NCI-H187 treated with DMSO at 0.1 percent for 48 hours (cell line): ENCODE measurements at regions not wholly inside any gene's neighbourhood (a gene's known extent, or its start where the extent isn't known, plus 50 kb on each side); places are given as distances from the start of the nearest gene placed in this dataset.
"Not testable (repeated sequence)": the region's sequence is repeated elsewhere in the genome, so short reads cannot be mapped to it uniquely, and the experiment has no call there.

Source experiments
- DNase-seq: peaks from one replicate; lab custom pipeline; 2025; lab: John Stamatoyannopoulos, UW

DNA sequence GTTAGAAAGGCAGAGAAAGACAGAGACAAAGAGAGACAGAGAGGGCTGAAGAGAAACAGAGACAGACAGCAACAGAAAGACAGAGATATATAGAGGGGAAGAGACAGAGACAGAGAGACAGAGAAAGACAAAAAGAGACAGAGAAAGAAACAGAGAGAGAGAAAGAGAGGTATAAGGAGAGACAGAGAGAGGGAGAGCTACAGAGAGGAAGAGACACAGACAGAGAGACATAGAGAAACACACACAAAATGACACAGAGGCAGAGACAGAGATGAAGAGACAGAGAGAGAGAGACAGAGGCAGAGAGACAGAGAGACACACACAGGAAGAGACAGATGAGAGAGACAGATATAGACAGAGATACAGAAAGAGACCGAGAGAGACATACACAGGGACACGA, 168.6 kb downstream of the TMEM121 start:
- no peak for DNase-seq

DNA sequence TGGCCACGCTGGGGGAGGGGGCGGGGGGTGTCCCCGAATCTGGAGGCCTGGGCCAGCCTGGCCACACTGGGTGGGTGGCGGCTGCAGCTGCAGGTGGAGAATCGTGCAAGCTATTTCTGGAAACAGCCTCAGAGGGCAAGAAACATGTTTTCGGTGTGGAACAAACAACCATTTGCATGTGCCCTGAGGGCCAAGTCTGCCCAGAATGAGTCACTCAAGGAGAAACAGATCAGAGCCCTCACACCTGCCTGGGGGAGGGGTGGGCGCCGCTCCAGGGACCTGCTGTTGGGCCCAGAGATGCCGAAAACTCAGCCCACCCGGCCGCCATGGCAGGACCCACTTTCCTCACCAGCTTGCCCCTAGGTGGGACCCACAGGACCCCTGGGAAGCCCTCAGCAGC, 170.0 kb downstream of the TMEM121 start:
- not testable (repeated sequence) for DNase-seq

DNA sequence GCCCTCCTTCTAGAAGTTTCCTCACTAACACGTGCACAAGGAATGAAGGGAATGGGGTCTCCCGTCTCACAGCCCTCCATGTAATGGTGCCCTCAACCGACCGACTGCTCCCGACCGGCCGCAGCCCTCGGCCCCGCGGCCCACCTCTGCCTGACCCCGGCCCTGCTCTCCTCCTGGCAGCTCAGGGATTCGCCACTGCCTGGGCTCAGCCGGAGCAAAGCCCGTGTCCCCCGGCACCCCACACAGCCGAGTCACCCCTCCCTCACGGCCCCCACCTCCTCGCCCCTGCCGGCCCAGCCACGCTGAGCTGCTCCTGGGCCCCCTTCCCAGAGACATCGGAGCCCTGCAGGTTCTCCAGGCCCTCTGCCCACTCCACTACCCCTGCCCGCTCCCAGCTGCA, 171.0 kb downstream of the TMEM121 start:
- not testable (repeated sequence) for DNase-seq

DNA sequence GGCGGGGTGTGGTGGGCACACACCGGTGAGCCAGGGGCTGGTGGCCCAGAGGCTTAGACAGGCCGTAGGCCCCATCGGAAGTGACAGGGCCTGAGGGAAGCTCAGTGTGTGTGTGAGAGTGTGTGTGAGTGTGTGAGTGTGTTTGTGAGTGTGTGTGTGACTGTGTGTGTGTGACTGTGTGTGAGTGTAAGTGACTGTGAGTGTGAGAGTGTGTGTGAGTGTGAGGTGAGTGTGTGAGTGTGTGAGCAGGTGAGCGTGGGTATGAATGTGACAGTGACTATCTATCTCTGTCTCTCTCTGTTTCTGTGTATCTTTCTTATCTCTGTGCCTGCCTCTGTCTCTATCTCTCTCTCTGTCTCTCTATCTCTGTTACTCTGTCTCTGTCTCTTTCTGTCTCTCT, 171.6 kb downstream of the TMEM121 start:
- not testable (repeated sequence) for DNase-seq

DNA sequence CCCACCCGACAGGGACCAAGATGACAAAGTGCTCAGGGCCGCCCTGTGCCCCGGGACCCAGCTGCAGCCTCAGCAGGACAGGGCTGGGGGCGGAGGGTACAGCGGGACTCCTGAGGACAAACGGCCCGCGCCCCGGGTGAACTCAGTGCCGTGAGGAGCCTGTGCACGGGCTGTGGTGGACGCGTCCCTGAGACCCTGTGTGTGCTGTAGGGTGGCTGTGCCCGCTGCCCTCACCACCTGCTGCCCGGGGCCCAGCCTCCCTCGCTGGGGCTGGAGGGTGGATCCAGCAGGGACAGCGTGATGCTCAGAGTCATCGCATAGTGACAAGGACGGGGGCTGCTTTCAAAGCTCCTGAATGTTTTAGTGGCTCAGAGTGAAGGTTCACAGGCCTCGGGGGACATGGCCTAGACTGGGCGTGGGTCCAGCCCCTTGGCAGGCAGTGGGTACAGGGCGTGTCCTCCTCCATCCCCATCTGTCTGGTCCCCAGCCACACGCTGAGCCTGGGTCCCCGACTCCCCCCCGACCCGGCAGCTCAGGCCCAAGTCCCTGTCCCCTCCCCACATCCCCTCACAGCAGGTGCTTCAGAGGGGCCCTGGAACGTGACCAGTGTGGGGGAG, 172.7 kb downstream of the TMEM121 start:
- not testable (repeated sequence) for DNase-seq

DNA sequence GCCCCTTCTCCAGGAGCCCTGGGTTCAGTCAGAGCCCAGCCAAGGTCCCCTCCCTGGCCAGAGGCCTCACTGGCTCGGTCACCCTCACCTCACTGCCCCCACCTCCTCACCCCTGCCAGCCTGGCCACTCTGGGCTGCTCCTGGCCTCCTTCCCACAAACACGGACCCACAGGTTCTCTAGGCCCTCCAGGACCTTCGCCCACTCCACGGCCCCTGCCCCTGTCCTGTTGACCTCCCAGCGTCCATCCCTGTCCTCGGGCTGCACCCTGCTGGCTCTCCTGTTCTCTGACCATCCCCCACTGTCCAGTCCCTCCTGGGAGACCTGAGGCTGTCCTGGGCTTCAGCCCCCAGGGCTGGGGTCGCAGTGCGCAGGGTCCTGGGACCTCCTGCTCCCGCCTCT, 173.3 kb downstream of the TMEM121 start:
- DNase-seq: not testable (repeated sequence)

DNA sequence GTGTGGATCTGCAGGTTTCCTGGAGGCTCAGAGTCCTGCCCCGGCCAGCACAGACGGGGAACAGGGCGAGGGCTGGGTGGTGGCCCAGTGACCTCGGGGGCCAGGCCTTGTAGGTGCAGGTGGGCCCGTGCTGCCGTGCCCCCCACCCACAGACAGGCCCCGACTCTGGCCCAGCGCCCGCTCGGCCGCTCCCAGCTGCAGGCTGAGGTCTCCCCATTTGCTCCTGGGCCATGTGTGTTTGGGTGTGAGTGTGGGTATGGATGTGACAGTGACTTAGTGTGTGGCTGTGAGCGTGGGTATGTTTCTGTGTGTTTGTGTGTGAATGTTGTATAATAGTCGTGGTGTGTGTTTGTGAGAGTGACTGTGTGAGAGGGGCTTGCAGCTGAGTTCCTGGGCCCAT, 173.8 kb downstream of the TMEM121 start:
- not testable (repeated sequence) for DNase-seq

DNA sequence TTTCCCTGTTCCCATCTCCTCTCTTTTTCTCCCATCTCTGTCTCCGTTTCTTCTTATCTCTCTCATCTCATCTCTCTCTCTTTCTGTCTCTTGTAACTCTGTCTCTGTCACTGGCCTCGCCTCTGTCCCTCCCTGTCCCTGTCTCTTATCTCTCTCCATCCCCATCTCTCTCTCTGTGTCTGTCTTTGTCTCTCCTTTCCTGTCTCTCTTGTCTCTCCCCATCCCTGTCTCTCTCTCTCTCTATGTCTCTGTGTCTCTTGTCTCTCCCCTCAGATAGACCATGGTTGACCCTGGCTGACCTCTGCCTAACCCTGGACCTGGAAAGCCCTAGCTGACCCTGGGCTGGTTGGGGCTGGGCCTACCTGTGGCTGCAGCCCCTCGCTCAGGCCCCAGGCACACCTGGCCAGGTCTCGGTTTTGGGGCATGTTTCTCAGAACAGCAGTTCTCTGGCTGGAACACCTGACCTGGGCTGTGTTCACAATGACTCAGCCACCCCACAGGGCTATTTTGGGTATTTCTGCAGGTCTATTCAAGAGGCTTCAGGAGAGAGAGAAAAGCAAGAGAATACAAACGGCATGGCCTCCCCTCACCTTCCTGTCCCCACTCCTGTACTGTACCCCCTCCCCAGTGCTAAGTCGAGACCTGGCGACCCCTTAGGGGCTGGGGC, 174.4 kb downstream of the TMEM121 start:
- no peak for DNase-seq

DNA sequence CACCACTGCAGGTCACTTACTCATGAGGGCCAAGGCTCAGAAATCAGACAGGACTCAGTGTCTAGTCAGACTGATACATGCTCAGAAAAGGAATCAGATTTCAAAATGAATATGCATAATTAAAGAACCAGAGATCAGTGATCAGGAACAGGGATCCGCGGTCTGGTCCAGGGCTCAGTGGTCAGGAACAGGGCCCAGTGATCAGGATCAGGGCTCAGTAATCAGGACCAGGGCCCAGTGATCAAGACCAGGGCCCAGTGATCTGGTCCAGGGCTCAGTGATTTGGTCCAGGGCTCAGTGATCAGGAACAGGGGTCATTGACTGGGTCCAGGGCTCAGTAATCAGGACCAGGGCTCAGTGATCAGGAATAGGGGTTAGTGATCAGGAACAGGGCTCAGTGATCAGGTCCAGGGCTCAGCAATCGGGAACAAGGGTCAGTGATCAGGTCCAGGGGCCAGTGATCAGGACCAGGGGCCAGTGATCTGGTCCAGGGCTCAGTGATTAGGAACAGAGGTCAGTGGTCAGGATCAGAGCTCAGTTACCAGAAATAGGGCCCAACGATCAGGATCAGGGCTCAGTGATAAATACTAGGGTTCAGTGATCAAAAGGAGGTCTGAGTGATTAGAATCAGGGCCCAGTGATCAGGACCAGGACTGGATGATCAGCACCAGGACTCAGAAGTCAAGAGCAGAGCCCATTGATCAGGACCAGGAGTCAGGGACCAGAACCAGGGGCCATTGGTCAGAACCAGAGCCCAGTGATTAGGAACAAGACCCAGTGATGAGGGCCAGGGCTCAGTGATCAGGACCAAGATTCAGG, 175.3 kb downstream of the TMEM121 start:
- DNase-seq: no peak

DNA sequence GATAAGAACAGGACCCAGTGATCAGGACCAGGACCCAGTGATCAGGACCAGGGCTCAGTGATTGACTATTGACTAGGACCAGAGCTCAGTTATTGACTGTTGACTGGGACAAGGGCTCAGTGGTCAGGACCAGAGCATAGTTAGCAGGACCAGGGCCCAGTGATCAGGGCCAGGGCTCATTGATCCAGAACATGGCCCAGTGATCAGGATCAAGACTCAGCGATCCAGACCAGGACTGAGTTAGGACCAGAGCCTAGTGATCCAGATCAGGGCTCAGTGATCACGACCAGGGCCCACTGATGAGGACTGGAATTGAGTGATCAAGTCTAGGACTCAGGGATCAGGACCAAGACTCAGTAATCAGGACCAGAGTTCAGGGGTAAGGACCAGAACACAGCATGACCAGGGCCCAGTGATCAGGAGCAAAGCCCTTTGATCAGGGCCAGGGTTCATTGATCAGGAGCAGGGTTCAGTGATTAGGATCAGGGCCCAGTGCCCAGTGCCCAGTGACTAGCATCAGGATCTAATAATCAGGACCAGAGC, 176.0 kb downstream of the TMEM121 start:
- DNase-seq: no peak

DNA sequence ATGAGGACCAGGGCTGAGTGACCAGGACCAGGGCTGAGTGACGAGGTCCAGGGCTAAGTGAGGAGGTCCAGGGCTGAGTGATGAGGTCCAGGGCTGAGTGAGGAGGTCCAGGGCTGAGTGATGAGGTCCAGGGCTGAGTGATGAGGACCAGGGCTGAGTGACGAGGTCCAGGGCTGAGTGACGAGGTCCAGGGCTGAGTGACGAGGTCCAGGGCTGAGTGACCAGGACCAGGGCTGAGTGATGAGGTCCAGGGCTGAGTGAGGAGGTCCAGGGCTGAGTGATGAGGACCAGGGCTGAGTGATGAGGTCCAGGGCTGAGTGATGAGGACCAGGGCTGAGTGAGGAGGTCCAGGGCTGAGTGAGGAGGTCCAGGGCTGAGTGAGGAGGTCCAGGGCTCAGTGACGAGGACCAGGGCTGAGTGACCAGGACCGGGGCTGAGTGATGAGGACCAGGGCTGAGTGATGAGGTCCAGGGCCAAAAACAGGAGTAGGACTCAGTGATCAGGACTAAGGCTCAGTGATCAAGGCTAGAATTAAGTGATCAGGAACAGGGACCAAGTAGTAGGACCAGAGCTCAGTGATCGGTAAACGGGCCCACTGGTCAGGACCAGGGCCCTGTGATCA, 176.8 kb downstream of the TMEM121 start:
- not testable (repeated sequence) for DNase-seq

DNA sequence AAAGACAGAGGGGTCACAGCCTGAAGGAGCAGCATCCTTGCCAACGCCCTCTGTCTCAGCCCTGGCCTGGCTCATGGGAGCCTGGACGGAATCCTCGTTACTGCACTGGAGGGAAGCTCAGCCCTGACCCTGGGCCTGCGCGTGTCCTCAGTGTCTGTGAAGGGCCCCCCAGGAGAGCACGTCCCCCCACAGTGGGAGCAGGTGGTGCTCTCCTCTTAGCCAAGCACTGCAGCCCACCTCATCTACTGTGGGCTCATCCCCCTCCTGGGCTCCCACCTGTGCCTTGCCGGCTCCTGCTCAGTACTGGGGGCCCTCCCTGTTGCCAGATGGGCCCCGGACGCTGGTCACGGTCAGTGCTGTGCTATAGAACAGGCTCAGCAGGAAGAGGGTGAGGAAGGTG, 177.7 kb downstream of the TMEM121 start:
- DNase-seq: not testable (repeated sequence)

DNA sequence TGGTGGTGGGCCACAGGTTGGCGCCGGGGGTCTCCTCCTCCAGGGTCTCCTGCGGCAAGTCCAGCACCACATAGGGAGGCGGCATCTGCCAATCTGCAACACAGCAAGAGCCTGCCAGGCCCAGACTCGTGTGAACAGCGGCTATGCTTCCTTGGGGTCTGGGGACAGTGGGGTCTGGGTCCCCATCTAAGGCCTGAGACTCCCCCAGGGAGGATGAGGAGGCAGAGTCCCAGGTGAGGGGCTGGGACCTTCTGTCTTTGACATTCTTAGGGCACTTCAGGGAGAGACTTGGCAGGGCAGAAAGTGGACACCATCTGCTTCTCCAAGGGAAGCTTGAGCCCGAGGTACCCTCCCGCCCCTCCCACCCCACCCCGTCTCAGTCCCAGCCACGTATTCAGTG, 178.1 kb downstream of the TMEM121 start:
- DNase-seq: not testable (repeated sequence)

DNA sequence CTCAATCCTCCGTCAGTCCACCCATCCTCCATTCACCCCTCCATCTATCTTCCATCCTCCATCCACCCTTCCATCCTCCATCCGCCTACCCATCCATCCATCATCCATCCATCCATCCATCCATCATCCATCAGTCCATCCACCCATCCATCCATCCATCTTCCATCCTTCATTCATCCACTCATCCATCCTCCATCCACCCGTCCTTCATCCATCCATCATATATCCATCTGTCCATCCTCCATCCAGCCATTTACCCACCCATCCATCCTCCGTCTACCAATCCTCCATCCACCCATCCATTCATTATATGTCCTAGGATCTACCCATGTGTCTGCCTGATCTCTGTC, 179.1 kb downstream of the TMEM121 start:
- not testable (repeated sequence) for DNase-seq

DNA sequence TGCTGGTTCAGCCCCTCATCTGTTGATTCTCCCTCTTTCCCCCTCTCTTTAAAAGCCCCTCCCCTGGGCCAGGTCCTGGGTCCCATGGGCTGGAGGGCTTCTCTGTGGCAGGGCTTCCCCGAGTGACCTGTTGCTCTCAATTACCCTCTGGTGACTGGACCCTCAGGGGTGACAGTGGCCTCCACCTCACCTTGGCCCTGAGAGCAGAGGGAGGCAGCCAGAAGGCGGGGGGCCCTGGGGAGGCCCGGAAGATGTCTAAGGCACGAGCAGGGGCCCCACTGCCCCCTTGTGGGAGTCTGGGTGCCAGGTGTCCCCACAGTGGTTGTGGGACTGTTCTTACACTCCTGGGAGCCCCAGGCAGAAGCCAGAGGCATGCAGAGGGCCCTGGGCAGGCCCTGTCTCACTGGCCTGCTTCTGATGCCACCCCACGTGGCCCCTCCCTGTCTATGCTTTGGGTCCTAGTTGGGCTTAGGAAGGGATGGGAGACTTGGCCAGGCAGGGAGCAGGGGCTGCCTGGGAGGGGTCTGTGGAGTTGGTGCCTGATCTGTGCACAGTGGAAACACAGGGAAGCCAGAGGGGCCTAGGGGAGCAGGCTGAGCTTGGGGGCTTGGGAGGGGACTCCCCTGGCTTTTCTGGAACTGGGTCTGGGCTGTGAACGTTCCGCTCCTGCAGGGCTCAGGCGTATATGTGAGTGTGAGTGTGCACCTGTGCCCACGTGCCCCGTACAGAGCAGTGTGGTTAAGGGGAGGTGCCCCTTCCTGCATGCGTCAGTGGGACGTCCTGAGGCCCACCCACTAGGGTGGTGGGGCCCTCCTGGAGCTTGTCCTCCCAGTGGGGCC, 179.7 kb downstream of the TMEM121 start:
- not testable (repeated sequence) for DNase-seq

DNA sequence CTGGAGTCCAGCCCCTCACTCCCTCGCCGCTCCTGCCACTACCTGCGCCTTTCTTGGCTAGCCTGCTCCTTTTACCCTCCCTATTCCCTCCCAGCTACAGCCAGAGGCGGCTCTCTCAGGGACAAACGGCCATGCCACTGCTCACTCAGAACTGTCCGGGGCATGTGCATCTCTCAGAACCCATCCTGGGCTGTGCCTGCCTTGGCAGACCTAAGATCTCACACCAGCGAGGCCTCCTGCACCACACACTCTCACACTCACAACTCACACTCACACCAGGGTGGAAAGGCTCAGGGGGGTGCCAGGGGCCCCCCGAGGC, 180.3 kb downstream of the TMEM121 start:
- DNase-seq: not testable (repeated sequence)

DNA sequence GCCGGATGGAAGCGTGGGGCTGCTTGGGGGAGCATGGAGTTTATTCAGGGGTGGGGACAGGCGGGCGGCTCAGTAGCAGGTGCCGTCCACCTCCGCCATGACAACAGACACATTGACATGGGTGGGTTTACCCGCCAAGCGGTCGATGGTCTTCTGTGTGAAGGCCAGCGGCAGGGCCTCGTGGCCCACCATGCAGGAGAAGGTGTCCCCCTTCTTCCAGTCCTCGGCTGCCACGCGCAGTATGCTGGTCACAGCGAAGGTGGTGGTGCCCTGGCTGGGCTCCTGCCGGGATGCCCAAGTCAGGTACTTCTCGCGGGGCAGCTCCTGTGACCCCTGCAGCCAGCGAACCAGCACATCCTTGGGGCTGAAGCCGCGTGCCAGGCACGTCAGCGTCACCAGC, 180.7 kb downstream of the TMEM121 start:
- not testable (repeated sequence) for DNase-seq

DNA sequence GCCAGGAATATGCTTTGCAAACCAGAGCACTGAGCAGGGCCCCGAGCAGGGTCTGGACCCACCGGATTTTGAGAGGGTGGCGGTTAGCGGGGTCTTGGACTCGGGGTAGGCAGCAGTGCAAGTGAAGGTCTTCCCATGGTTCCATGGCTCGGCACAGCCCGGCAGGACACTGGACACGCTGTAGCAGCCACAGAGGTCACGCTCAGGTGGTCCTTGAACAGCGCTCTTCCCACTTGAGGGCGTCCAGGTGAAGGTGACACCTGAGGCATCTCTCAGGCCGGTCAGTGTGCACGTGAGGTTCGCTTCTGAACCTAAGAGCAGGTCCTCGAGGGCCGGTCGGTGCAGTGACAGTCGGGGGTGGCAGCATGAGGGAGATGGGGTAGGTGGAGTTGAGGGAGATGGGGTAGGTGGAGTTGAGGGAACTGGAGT, 181.4 kb downstream of the TMEM121 start:
- not testable (repeated sequence) for DNase-seq

DNA sequence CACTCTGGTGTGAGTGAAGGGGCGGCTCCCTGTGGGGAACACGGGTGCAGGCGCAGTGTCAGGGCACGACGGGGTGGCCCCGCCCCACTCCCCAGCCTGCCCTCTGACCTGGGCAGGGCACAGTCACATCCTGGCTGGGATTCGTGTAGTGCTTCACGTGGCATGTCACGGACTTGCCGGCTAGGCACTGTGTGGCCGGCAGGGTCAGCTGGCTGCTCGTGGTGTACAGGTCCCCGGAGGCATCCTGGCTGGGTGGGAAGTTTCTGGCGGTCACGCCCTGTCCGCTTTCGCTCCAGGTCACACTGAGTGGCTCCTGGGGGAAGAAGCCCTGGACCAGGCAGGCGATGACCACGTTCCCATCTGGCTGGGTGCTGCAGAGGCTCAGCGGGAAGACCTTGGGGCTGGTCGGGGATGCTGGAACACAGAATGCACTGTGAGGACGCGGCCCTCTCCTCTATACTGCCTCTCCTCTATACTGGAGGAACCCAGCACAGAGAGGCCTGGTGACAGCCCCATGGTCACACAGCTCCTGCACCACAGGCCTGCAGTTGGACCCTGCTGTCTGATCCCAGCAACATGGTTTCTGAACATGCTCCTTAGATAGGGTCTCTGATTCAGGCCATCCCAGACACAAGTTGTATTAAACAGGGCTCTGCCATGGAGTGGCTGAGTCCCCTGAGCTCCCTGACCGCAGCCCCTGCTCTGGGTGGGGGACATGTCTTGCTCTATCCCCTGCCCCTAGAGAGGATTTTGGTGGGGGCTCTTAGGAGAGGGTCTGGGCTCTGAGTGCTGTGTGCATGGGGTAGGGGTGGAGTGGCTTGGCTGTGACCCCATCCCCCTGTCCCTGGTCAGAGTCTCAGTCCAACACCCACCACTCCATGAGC, 182.1 kb downstream of the TMEM121 start:
- not testable (repeated sequence) for DNase-seq
